H1 (cell line): ENCODE measurements at regions not wholly inside any gene's neighbourhood (a gene's known extent, or its start where the extent isn't known, plus 50 kb on each side); places are given as distances from the start of the nearest gene placed in this dataset.

Source experiments
- CTCF ChIA-PET: fragments of 300-600 bp; sonication (Branson Sonifier 250); formaldehyde crosslinking; loops from one replicate; lab custom pipeline; 2021; ENCODE audit not compliant: partially characterized antibody; lab: Charles Lee
- POLR2A ChIA-PET: fragments of 300-600 bp; sonication (Branson Sonifier 250); formaldehyde crosslinking; loops from one replicate; lab custom pipeline; 2021; ENCODE audit warnings: inconsistent platforms; ENCODE audit not compliant: partially characterized antibody; lab: Charles Lee
- DNase-seq, 2 experiments: peaks; one replicate each; pipeline versions ENCODE4 v3.0.0 to v3.0.0-alpha.2; 2010 to 2022; ENCODE audit warnings: low spot score in 2 of 2, low read depth in 1 of 2, mixed read lengths in 1 of 2
- FAIRE-seq: peaks from 2 replicates; lab custom pipeline; 2011; peaks lifted over from hg19 to GRCh38; lab: Jason Lieb, UNC
- H2AFZ ChIP-seq: 2 replicates; pipeline ENCODE4 v1.8.1; 2012; ENCODE audit warnings: low read length, inconsistent platforms
- H2AK5ac ChIP-seq: 2 replicates; pipeline ENCODE4 v1.6.1; 2013; ENCODE audit warnings: low read depth, low read length
- H2BK120ac ChIP-seq: replicated peaks from 2 replicates; pipeline ENCODE3; 2013; ENCODE audit warnings: low read depth, low read length, inconsistent platforms
- H2BK12ac ChIP-seq: 2 replicates; pipeline ENCODE4 v1.6.1; 2013; ENCODE audit warnings: low read depth, low read length
- H2BK15ac ChIP-seq: 2 replicates; pipeline ENCODE4 v1.6.1; 2013; ENCODE audit warnings: low read length
- H2BK20ac ChIP-seq: 2 replicates; pipeline ENCODE4 v1.6.1; 2013; ENCODE audit warnings: low read length
- H2BK5ac ChIP-seq: 2 replicates; pipeline ENCODE4 v1.6.1; 2013; ENCODE audit warnings: low read depth, low read length
- H3K14ac ChIP-seq: 2 replicates; pipeline ENCODE4 v1.6.1; 2013; ENCODE audit warnings: inconsistent platforms; ENCODE audit not compliant: insufficient read length
- H3K18ac ChIP-seq: 2 replicates; pipeline ENCODE4 v1.6.1; 2013; ENCODE audit warnings: low read length; ENCODE audit errors: extremely low read depth
- H3K23ac ChIP-seq: 2 replicates; pipeline ENCODE4 v1.6.1; 2013; ENCODE audit warnings: inconsistent platforms; ENCODE audit not compliant: insufficient read length
- H3K23me2 ChIP-seq: 2 replicates; pipeline ENCODE4 v1.6.1; 2013; ENCODE audit warnings: low read depth, low read length
- H3K27ac ChIP-seq: 2 replicates; pipeline ENCODE4 v1.6.1; 2011; ENCODE audit warnings: low read depth, low read length, inconsistent platforms
- H3K27me3 ChIP-seq, 4 experiments: replicated peaks in 1 of 4; 1 replicate in 1 of 4; 2 replicates in 3 of 4; pipeline versions ENCODE4 v1.6.1 to v1.8.1; 2011 to 2013; ENCODE audit warnings: low read length in 3 of 4, mild to moderate bottlenecking in 3 of 4, inconsistent platforms in 2 of 4, mixed read lengths in 2 of 4, moderate library complexity in 1 of 4; ENCODE audit not compliant: control insufficient read depth in 3 of 4, insufficient read depth in 3 of 4; ENCODE audit errors: extremely low read depth in 1 of 4
- H3K36me3 ChIP-seq, 4 experiments: 2 replicates each; pipeline versions ENCODE4 v1.6.1 to v1.8.1; 2011 to 2013; ENCODE audit warnings: mild to moderate bottlenecking in 4 of 4, low read length in 3 of 4, moderate library complexity in 2 of 4, control low read depth in 1 of 4, inconsistent platforms in 1 of 4; ENCODE audit not compliant: insufficient read depth in 4 of 4, control insufficient read depth in 2 of 4
- H3K4ac ChIP-seq: replicated peaks from 2 replicates; pipeline ENCODE3; 2013; ENCODE audit warnings: low read length, low read depth, mixed read lengths, inconsistent platforms; ENCODE audit not compliant: insufficient read length
- H3K4me1 ChIP-seq, 4 experiments: replicated peaks in 1 of 4; 1 replicate in 1 of 4; 2 replicates in 3 of 4; pipeline versions ENCODE4 v1.6.1 to v1.8.1; 2011 to 2013; ENCODE audit warnings: low read length in 3 of 4, inconsistent platforms in 2 of 4, mixed read lengths in 1 of 4; ENCODE audit not compliant: insufficient read depth in 4 of 4, control insufficient read depth in 3 of 4
- H3K4me2 ChIP-seq, 2 experiments: 2 replicates each; pipeline versions ENCODE4 v1.6.1 to v1.8.1; 2011 to 2013; ENCODE audit warnings: low read depth in 2 of 2, low read length in 2 of 2, control low read depth in 1 of 2, inconsistent platforms in 1 of 2, mild to moderate bottlenecking in 1 of 2; ENCODE audit not compliant: insufficient read depth in 1 of 2
- H3K4me3 ChIP-seq, 4 experiments: fragments of 200-600, 300-600 bp in 1 of 4; sonication (generic), shearing (Covaris generic), sonication (Bioruptor Twin) in 1 of 4; 2 replicates each; pipeline versions ENCODE4 v1.5.1 to v1.8.1; 2011 to 2016; ENCODE audit warnings: low read length in 4 of 4, low read depth in 3 of 4, control low read depth in 2 of 4, inconsistent platforms in 2 of 4, mild to moderate bottlenecking in 2 of 4, mixed read lengths in 1 of 4, moderate library complexity in 1 of 4; ENCODE audit not compliant: insufficient read depth in 2 of 4; ENCODE audit errors: extremely low read depth in 1 of 4
- H3K56ac ChIP-seq: replicated peaks from 2 replicates; pipeline ENCODE3; 2013; ENCODE audit warnings: low read depth, mild to moderate bottlenecking, mixed read lengths, low read length, inconsistent platforms; ENCODE audit not compliant: insufficient read length
- H3K79me1 ChIP-seq: 2 replicates; pipeline ENCODE4 v1.6.1; 2013; ENCODE audit warnings: low read depth, low read length, control low read depth
- H3K79me2 ChIP-seq, 2 experiments: 2 replicates each; pipeline versions ENCODE4 v1.6.1 to v1.8.1; 2012 to 2013; ENCODE audit warnings: low read length in 2 of 2, mild to moderate bottlenecking in 2 of 2, inconsistent platforms in 1 of 2; ENCODE audit not compliant: insufficient read depth in 2 of 2, control insufficient read depth in 1 of 2
- H3K9ac ChIP-seq, 4 experiments: replicated peaks in 1 of 4; 1 replicate in 1 of 4; 2 replicates in 3 of 4; pipeline versions ENCODE4 v1.6.1 to v1.8.1; 2011 to 2013; ENCODE audit warnings: low read depth in 3 of 4, low read length in 3 of 4, control low read depth in 2 of 4, mild to moderate bottlenecking in 2 of 4, moderate library complexity in 2 of 4, inconsistent platforms in 1 of 4; ENCODE audit errors: extremely low read depth in 1 of 4
- H3K9me3 ChIP-seq, 2 experiments: 2 replicates each; pipeline versions ENCODE4 v1.6.1 to v1.8.1; 2012 to 2013; ENCODE audit warnings: mild to moderate bottlenecking in 2 of 2, moderate library complexity in 2 of 2, control low read depth in 1 of 2, inconsistent platforms in 1 of 2, low read depth in 1 of 2, low read length in 1 of 2, mixed read lengths in 1 of 2; ENCODE audit not compliant: insufficient read depth in 2 of 2
- H4K20me1 ChIP-seq, 2 experiments: replicated peaks in 1 of 2; 2 replicates each; pipeline versions ENCODE3 to v1.8.1; 2011 to 2013; ENCODE audit warnings: inconsistent platforms in 2 of 2, low read length in 2 of 2, mild to moderate bottlenecking in 1 of 2; ENCODE audit not compliant: insufficient read depth in 2 of 2, control insufficient read depth in 1 of 2
- H4K5ac ChIP-seq: 2 replicates; pipeline ENCODE4 v1.6.1; 2013; ENCODE audit warnings: low read length, low read depth, mixed read lengths, inconsistent platforms; ENCODE audit not compliant: insufficient read length
- H4K8ac ChIP-seq: 2 replicates; pipeline ENCODE4 v1.8.0; 2013; ENCODE audit warnings: mild to moderate bottlenecking, moderate library complexity, low read length, inconsistent platforms; ENCODE audit not compliant: insufficient read depth; ENCODE audit errors: extremely low read depth
- H4K91ac ChIP-seq: replicated peaks from 2 replicates; pipeline ENCODE3; 2013; ENCODE audit warnings: low read length, mixed read lengths, inconsistent platforms; ENCODE audit not compliant: insufficient read length
- CTBP2 ChIP-seq: IDR thresholded peaks from 2 replicates; pipeline ENCODE4 v1.7.0; 2011; ENCODE audit warnings: borderline replicate concordance, mild to moderate bottlenecking, moderate library complexity, mixed read lengths, low read length; ENCODE audit not compliant: insufficient read depth, insufficient read length
- JUND ChIP-seq: IDR thresholded peaks from 2 replicates; pipeline ENCODE4 v1.6.1; 2011; ENCODE audit warnings: mild to moderate bottlenecking, improper control_type of control experiment, low read length
- SP2 ChIP-seq: IDR thresholded peaks from 2 replicates; pipeline ENCODE4 v1.6.1; 2012; ENCODE audit warnings: mild to moderate bottlenecking, low read length, inconsistent platforms
- WGBS, 2 experiments: shearing (Covaris generic) in 1 of 2; methylation state at CpG; one replicate each; pipeline versions ENCODE4 v1.1.6 to v1.1.7; 2013 to 2015; ENCODE audit warnings: low lambda C conversion rate in 2 of 2, mixed read lengths in 2 of 2, inconsistent platforms in 1 of 2, low coverage in 1 of 2, missing lambda C conversion rate in 1 of 2; ENCODE audit not compliant: insufficient replicate concordance in 2 of 2, insufficient coverage in 1 of 2, insufficient read length in 1 of 2; ENCODE audit errors: extremely low coverage in 1 of 2, missing lambda C conversion rate in 1 of 2; 5-methylcytosine and 5-hydroxymethylcytosine counted together

DNA sequence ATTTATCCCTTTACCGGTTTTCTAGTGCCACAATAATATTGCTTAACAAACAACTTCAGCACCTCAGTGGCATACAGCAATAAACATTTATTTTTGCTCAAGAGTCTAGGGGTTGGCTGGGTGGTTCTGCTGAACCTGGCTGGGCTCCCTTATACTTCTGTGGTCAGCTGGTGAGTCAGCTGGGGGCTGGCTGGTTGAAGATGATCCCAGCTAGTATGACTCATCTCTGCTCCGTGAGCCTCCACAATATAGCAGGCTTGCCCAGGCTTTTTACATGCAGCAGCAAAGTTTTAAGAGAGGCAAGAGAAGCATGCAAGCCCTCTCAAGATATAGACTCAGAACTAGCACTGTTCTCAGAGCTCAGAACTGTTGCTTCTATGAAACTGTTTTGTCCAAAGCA, 523.5 kb upstream of the CLINT1 start:
- ChIA-PET POLR2A (no interaction called here), CTCF (interaction anchor here (1.0 to 1.3 kb wide), 2 partner anchors 10 to 296 kb away, joined by 3 read pairs; no protein-coding TSS in a partner anchor)
- DNase-seq (peak in 1 of 2 experiments; percentile 10), FAIRE-seq (no peak)
- H2AK5ac ChIP-seq: no peak overlapping the region
- no peak overlapping the region for H2BK120ac ChIP-seq
- 0 out of 7 replicates have a peak, but pooled peaks cover 0 to 2% (median 0%) of the 10 kb centered on the region in 4 experiments for H3K4me1 ChIP-seq
- no peak overlapping the region for H3K56ac ChIP-seq
- H4K20me1 ChIP-seq: no peaks in the 10 kb centered on the region
- H3K79me1 ChIP-seq: no peaks in the 10 kb centered on the region
- H3K23ac ChIP-seq: no peak overlapping the region
- H3K4me2 ChIP-seq: no peak overlapping the region
- H3K79me2 ChIP-seq: no peaks in the 10 kb centered on the region
- H3K27ac ChIP-seq: no peak overlapping the region
- H3K9me3 ChIP-seq: peaks cover 0 to 3% of the 10 kb centered on the region in 2 experiments; a peak in 1 of 4 replicates
- no peak overlapping the region for H2AFZ ChIP-seq
- H3K4me3 ChIP-seq: no peak overlapping the region
- no peaks in the 10 kb centered on the region for H3K27me3 ChIP-seq
- WGBS, 2 experiments: 84% methylated on average over 2 of the region's 2 CpGs; no CpG with 5 or more reads in 1 of the 2 experiments
- H3K18ac ChIP-seq: no peak overlapping the region
- no peak overlapping the region for H2BK12ac ChIP-seq
- H3K4ac ChIP-seq: no peak overlapping the region
- no peak overlapping the region for H2BK15ac ChIP-seq
- no peak overlapping the region for H3K14ac ChIP-seq
- H4K8ac ChIP-seq: no peak overlapping the region
- no peak overlapping the region for H3K9ac ChIP-seq
- no peaks in the 10 kb centered on the region; a peak in 1 of 8 replicates for H3K36me3 ChIP-seq
- H4K91ac ChIP-seq: no peak overlapping the region
- no peak overlapping the region for H4K5ac ChIP-seq
- no peaks in the 10 kb centered on the region; the same call in 1 of the 2 replicates for H3K23me2 ChIP-seq
- no peak overlapping the region for H2BK20ac ChIP-seq
- H2BK5ac ChIP-seq: no peak overlapping the region
- peak; percentile 70; the same call in 1 of the 2 replicates for TF ChIP-seq JUND
- no peak for TF ChIP-seq SP2
- no peak for TF ChIP-seq CTBP2
